Omental fat pad (tissue), 3 donors: ENCODE measurements at regions not wholly inside any gene's neighbourhood (a gene's known extent, or its start where the extent isn't known, plus 50 kb on each side); places are given as distances from the start of the nearest gene placed in this dataset.
A peak's percentile ranks its signal among the peaks of the same experiment; 100 is the strongest.

Experiments
- ATAC-seq: fragments of 150-250 bp; one replicate; pipeline ENCODE4 v1.9.1; 2016; ENCODE audit warnings: mild to moderate bottlenecking, moderate library complexity; ENCODE audit not compliant: low FRiP score
- DNase-seq: peaks from one replicate; pipeline ENCODE4 v3.0.0-alpha.2; 2019; ENCODE audit warnings: low spot score
- CTCF ChIP-seq, 3 donors: fragments of 450-650 bp; IDR thresholded peaks; one replicate each; pipeline ENCODE4 v1.5.1; 2016 to 2017; ENCODE audit warnings: antibody characterized with exemption in 3 of 3, mild to moderate bottlenecking in 3 of 3, moderate library complexity in 2 of 3

GRCh38 chr13:44197791-44198770, 175.5 kb upstream of the SERP2 start:
- no peak for TF ChIP-seq CTCF (IDR thresholded peaks at IDR 0.05)
- ATAC-seq = peak; percentile 52
- DNase-seq = no peak

DNA sequence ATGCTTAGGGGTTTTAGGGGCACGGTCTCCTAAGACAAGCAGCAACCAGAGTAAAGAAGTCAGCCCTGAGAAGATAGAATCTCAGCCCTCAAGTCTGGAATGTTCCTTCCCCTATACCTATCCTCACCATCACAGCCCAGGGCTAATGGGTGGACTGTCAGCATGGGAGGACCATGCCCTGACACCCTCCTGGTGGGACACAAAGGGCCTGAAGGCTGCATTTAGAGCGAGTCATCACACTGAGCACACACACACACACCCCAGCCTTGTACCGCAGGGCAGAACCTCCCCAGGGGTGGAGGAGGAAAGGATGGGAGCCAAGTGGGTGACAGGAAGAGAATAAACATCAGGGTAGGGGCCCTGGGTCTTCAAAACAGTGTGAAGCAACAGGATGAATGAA, 174.8 kb upstream of the SERP2 start:
- TF ChIP-seq CTCF (IDR thresholded peaks at IDR 0.05) = no peak
- ATAC-seq = no peak
- no peak for DNase-seq

DNA sequence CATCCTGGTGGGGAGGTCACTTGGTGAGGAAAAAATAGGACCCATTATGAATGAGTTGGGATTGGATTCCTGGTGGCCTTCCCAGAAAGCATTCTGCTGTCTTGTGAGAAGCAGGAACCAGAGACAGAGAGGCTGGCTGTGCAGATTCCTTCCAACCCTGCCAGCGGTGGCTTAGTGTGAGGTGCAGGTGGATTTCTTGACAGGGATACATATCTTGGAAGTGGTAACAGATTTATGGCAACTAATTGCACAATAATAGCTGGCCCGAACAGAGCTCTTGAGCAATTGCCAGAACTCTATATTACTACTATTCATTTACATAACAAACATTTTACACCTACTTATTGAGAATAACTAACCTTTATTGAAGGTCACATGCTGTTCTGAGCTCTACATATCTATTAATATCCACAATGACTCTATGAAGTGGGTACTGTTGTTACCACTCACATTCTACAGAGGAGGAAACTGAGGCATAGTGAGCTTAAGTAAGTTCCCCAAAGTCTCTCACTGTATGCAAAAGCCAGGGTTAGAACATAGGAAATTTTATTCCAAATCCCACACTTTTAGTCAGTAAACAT, 173.9 kb upstream of the SERP2 start:
- DNase-seq (no peak), ATAC-seq (peak; percentile 14)
- no peak for TF ChIP-seq CTCF (IDR thresholded peaks at IDR 0.05)

DNA sequence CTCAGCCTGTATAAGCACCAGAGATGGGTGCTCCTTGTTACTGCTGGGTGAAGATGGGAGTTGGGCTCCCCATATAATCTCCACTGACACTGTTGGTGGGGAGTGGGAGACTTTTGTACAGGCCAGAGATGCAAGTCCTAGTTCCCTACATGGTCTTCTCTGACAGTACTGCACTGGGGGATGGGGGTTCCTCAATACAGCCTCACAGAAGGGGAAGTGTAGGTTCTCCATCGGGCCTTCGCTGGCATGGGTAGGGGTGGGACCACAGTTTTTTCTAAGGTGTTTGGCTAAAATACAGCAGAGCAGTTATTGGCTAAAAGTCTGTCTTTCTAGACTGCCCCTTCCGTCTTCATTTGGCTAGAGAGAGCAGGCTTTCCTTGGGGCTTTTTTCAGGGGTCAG, 167.2 kb upstream of the SERP2 start:
- ATAC-seq (no peak), DNase-seq (no peak)
- TF ChIP-seq CTCF (IDR thresholded peaks at IDR 0.05) = no peak

- DNase-seq = no peak
- ATAC-seq = no peak
- TF ChIP-seq CTCF (IDR thresholded peaks at IDR 0.05) = no peak
Observed at GRCh38 chr13:44207476-44207875, 166.1 kb upstream of the SERP2 start.

- TF ChIP-seq CTCF (IDR thresholded peaks at IDR 0.05) = no peak
- ATAC-seq = no peak
- DNase-seq = no peak
Observed at GRCh38 chr13:44210525-44210924, 163.1 kb upstream of the SERP2 start.

- TF ChIP-seq CTCF (IDR thresholded peaks at IDR 0.05) = no peak
- DNase-seq (no peak), ATAC-seq (no peak)
Observed at GRCh38 chr13:44211286-44211685, 162.3 kb upstream of the SERP2 start.
